Liver (tissue), 8 donors: ENCODE measurements at regions not wholly inside any gene's neighbourhood (a gene's known extent, or its start where the extent isn't known, plus 50 kb on each side); places are given as distances from the start of the nearest gene placed in this dataset.

Source experiments
- DNase-seq: peaks from one replicate; pipeline ENCODE4 v3.0.0-alpha.2; 2017; ENCODE audit warnings: low spot score
- H3K27ac ChIP-seq, 2 donors: one replicate each; pipeline ENCODE4 v1.7.0; 2013; ENCODE audit warnings: inconsistent platforms in 2 of 2, low read length in 2 of 2, control low read depth in 1 of 2, low read depth in 1 of 2, mild to moderate bottlenecking in 1 of 2
- H3K27me3 ChIP-seq, 4 donors: one replicate each; pipeline versions ENCODE4 v1.6.1 to v1.7.0; 2013; ENCODE audit warnings: low read length in 3 of 4, inconsistent platforms in 1 of 4, mild to moderate bottlenecking in 1 of 4, moderate library complexity in 1 of 4; ENCODE audit not compliant: control insufficient read depth in 4 of 4, insufficient read depth in 4 of 4
- H3K36me3 ChIP-seq, 4 donors: one replicate each; pipeline versions ENCODE4 v1.6.1 to v1.7.0; 2013; ENCODE audit warnings: low read length in 3 of 4, mild to moderate bottlenecking in 3 of 4, low read depth in 1 of 4, moderate library complexity in 1 of 4; ENCODE audit not compliant: control insufficient read depth in 4 of 4, insufficient read depth in 3 of 4
- H3K4me1 ChIP-seq, 4 donors: one replicate each; pipeline versions ENCODE4 v1.6.1 to v1.7.0; 2013; ENCODE audit warnings: low read length in 3 of 4, mild to moderate bottlenecking in 3 of 4, moderate library complexity in 1 of 4; ENCODE audit not compliant: control insufficient read depth in 4 of 4, insufficient read depth in 4 of 4
- H3K4me3 ChIP-seq, 3 donors: one replicate each; pipeline versions ENCODE4 v1.6.1 to v1.7.0; 2013; ENCODE audit warnings: low read length in 3 of 3, control low read depth in 1 of 3, low read depth in 1 of 3, mild to moderate bottlenecking in 1 of 3
- H3K9ac ChIP-seq, 2 donors: one replicate each; pipeline ENCODE4 v1.7.0; 2013; ENCODE audit warnings: low read length in 2 of 2, mild to moderate bottlenecking in 2 of 2, moderate library complexity in 2 of 2, control low read depth in 1 of 2, low read depth in 1 of 2
- H3K9me3 ChIP-seq, 4 donors: one replicate each; pipeline versions ENCODE4 v1.6.1 to v1.7.0; 2013; ENCODE audit warnings: low read length in 3 of 4; ENCODE audit not compliant: control insufficient read depth in 4 of 4
- ATF3 ChIP-seq: IDR thresholded peaks from 2 replicates; pipeline ENCODE4 v1.6.1; 2016; ENCODE audit warnings: antibody characterized with exemption
- CTCF ChIP-seq: fragments of 150-350 bp; IDR thresholded peaks from 2 replicates; pipeline ENCODE4 v1.5.1; 2017; ENCODE audit warnings: improper control_type of control experiment, low read depth, low read length; ENCODE audit not compliant: missing input control
- EGR1 ChIP-seq, 2 donors: IDR thresholded peaks; 2 replicates each; pipeline ENCODE4 v1.6.1; 2016 to 2018; ENCODE audit warnings: antibody characterized with exemption in 2 of 2, low read depth in 2 of 2
- FOXA1 ChIP-seq: IDR thresholded peaks from 2 replicates; pipeline ENCODE4 v1.6.1; 2016; ENCODE audit warnings: antibody characterized with exemption
- FOXA2 ChIP-seq: IDR thresholded peaks from 2 replicates; pipeline ENCODE4 v1.6.1; 2016; ENCODE audit warnings: antibody characterized with exemption
- GABPA ChIP-seq, 2 donors: IDR thresholded peaks in 1 of 2; conservative IDR thresholded peaks in 1 of 2; 2 replicates each; pipeline ENCODE4 v1.6.1; 2016; ENCODE audit warnings: antibody characterized with exemption in 2 of 2, mild to moderate bottlenecking in 1 of 2, moderate library complexity in 1 of 2
- HNF4A ChIP-seq, 2 donors: conservative IDR thresholded peaks; 2 replicates each; pipeline ENCODE4 v1.6.1; 2016; ENCODE audit warnings: antibody characterized with exemption in 2 of 2, mild to moderate bottlenecking in 2 of 2
- HNF4G ChIP-seq: IDR thresholded peaks from 2 replicates; pipeline ENCODE4 v1.6.1; 2016; ENCODE audit warnings: antibody characterized with exemption
- JUND ChIP-seq, 2 donors: IDR thresholded peaks; 2 replicates each; pipeline ENCODE4 v1.6.1; 2016; ENCODE audit warnings: antibody characterized with exemption in 2 of 2
- MAX ChIP-seq: IDR thresholded peaks from 2 replicates; pipeline ENCODE4 v1.6.1; 2016; ENCODE audit warnings: antibody characterized with exemption
- NR2F2 ChIP-seq: IDR thresholded peaks from 2 replicates; pipeline ENCODE4 v1.6.1; 2016; ENCODE audit warnings: antibody characterized with exemption
- RAD21 ChIP-seq, 2 donors: IDR thresholded peaks; 2 replicates each; pipeline ENCODE4 v1.6.1; 2016; ENCODE audit warnings: antibody characterized with exemption in 2 of 2, mild to moderate bottlenecking in 2 of 2
- REST ChIP-seq: IDR thresholded peaks from 2 replicates; pipeline ENCODE4 v1.6.1; 2016; ENCODE audit warnings: antibody characterized with exemption, mild to moderate bottlenecking
- RXRA ChIP-seq, 2 donors: IDR thresholded peaks; 2 replicates each; pipeline ENCODE4 v1.6.1; 2017 to 2018; ENCODE audit warnings: antibody characterized with exemption in 2 of 2, mild to moderate bottlenecking in 1 of 2
- SP1 ChIP-seq: IDR thresholded peaks from 2 replicates; pipeline ENCODE4 v1.6.1; 2018; ENCODE audit warnings: antibody characterized with exemption, mild to moderate bottlenecking
- TAF1 ChIP-seq: conservative IDR thresholded peaks from 2 replicates; pipeline ENCODE4 v1.6.1; 2016; ENCODE audit warnings: antibody characterized with exemption, mild to moderate bottlenecking
- YY1 ChIP-seq: IDR thresholded peaks from 2 replicates; pipeline ENCODE4 v1.6.1; 2016; ENCODE audit warnings: antibody characterized with exemption, mild to moderate bottlenecking
- ZBTB33 ChIP-seq: IDR thresholded peaks from 2 replicates; pipeline ENCODE4 v1.6.1; 2016; ENCODE audit warnings: antibody characterized with exemption
- WGBS: extraction: QIAGEN DNeasy Blood & Tissue Kit; methylation state at CpG from one replicate; pipeline ENCODE4 v1.1.7; 2013; 5-methylcytosine and 5-hydroxymethylcytosine counted together
- donor health status: healthy.
- donor health status: healthy.
- donor health status: healthy.
- donor health status: healthy.
- donor health status: healthy.

- 94% methylated on average over 3 of the region's 3 CpGs for WGBS
- TF ChIP-seq TAF1 (no peak), YY1 (no peak), FOXA1 (no peak), MAX (no peak), HNF4G (no peak), RXRA (IDR thresholded peaks at IDR 0.05) (no peak), FOXA2 (no peak), JUND (IDR thresholded peaks at IDR 0.05) (no peak), EGR1 (IDR thresholded peaks at IDR 0.05; ENCODE audit: low read depth in 2 of 2) (no peak), CTCF (no peak), ZBTB33 (no peak)
Measured at GRCh38 chr10:58936364-58936763, 240.1 kb upstream of the PHYHIPL start.

GRCh38 chr10:58937423-58937822 lies 239.0 kb upstream of the PHYHIPL start:
- no peaks in the 10 kb centered on the region for H3K27me3 ChIP-seq
- H3K36me3 ChIP-seq = no peaks in the 10 kb centered on the region
- WGBS = 87% methylated on average over 9 of the region's 9 CpGs
- H3K9ac ChIP-seq = no peak overlapping the region
- TF ChIP-seq ATF3 (no peak), TAF1 (no peak), RAD21 (IDR thresholded peaks at IDR 0.05) (no peak), CTCF (no peak), GABPA (IDR thresholded peaks at IDR 0.05 in 1 of 2, conservative IDR thresholded peaks at IDR 0.05 in 1 of 2) (no peak), JUND (IDR thresholded peaks at IDR 0.05) (no peak), FOXA2 (no peak), NR2F2 (no peak), HNF4A (conservative IDR thresholded peaks at IDR 0.05) (no peak), RXRA (IDR thresholded peaks at IDR 0.05) (no peak), ZBTB33 (no peak), YY1 (no peak), FOXA1 (no peak), MAX (no peak), REST (no peak), EGR1 (IDR thresholded peaks at IDR 0.05; ENCODE audit: low read depth in 2 of 2) (no peak), HNF4G (no peak), SP1 (no peak)
- no peaks in the 10 kb centered on the region for H3K9me3 ChIP-seq
- no peak overlapping the region for H3K4me3 ChIP-seq
- no peaks in the 10 kb centered on the region for H3K4me1 ChIP-seq
- no peak for DNase-seq
- H3K27ac ChIP-seq = no peak overlapping the region

More at GRCh38 chr10:58936364-58936763, 240.1 kb upstream of the PHYHIPL start:
- Histone ChIP-seq H3K36me3 (no peaks in the 10 kb centered on the region), H3K4me1 (no peaks in the 10 kb centered on the region), H3K27me3 (no peaks in the 10 kb centered on the region), H3K9ac (no peak overlapping the region), H3K9me3 (no peaks in the 10 kb centered on the region), H3K27ac (no peak overlapping the region), H3K4me3 (no peak overlapping the region)
- no peak for DNase-seq
